ENCODE measurements at regions not wholly inside any gene's neighbourhood (a gene's known extent, or its start where the extent isn't known, plus 50 kb on each side); places are given as distances from the start of the nearest gene placed in this dataset.

GRCh38 chrX:125089761-125090445, 229.8 kb upstream of the TEX13C start:
- Histone ChIP-seq H3K4me3 (ENCODE audit: low read depth, low read length) (no peak overlapping the region), H3K27ac (ENCODE audit: low read depth, low read length) (no peak overlapping the region), H3K36me3 (ENCODE audit: control insufficient read depth, insufficient read depth, low read length) (no peaks in the 10 kb centered on the region), H3K9me3 (ENCODE audit: control insufficient read depth, insufficient read depth, low read length) (no peaks in the 10 kb centered on the region), H3K4me1 (ENCODE audit: control insufficient read depth, insufficient read depth, low read length) (no peaks in the 10 kb centered on the region), H3K27me3 (ENCODE audit: control insufficient read depth, insufficient read depth, low read length) (no peaks in the 10 kb centered on the region)
- 100% methylated on average over 3 of the region's 7 CpGs for WGBS (ENCODE audit: insufficient coverage)
- DNase-seq (ENCODE audit: low read depth in 4 of 6, low spot score in 6 of 6), result no peak

DNA sequence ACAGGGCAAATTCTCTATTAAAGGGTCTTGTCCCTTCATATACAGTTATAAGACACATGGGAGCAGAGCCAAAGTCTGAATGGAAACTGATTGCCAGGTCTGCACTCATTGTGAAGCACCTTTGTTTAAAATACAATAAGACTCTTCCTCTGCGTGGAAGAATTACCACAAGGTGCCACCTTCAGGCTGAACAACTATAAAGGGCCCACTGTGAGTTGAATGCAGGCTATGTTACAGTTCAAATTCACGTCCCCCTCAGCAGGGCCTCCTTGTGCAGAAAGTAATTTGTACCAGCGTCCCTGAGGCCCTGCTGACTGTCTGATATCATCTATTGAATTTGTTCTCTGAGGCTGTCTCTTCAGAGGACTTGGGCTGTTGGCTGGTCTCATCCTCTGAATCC, 225.8 kb upstream of the TEX13C start:
- no peak for DNase-seq (ENCODE audit: low read depth in 4 of 6, low spot score in 6 of 6)
- Histone ChIP-seq H3K36me3 (ENCODE audit: control insufficient read depth, insufficient read depth, low read length) (no peaks in the 10 kb centered on the region), H3K9me3 (ENCODE audit: control insufficient read depth, insufficient read depth, low read length) (no peaks in the 10 kb centered on the region), H3K4me3 (ENCODE audit: low read depth, low read length) (no peak overlapping the region), H3K4me1 (ENCODE audit: control insufficient read depth, insufficient read depth, low read length) (no peaks in the 10 kb centered on the region), H3K27ac (ENCODE audit: low read depth, low read length) (no peak overlapping the region), H3K27me3 (ENCODE audit: control insufficient read depth, insufficient read depth, low read length) (no peaks in the 10 kb centered on the region)
- WGBS (ENCODE audit: insufficient coverage), result 50% methylated on average over 1 of the region's 3 CpGs

DNA sequence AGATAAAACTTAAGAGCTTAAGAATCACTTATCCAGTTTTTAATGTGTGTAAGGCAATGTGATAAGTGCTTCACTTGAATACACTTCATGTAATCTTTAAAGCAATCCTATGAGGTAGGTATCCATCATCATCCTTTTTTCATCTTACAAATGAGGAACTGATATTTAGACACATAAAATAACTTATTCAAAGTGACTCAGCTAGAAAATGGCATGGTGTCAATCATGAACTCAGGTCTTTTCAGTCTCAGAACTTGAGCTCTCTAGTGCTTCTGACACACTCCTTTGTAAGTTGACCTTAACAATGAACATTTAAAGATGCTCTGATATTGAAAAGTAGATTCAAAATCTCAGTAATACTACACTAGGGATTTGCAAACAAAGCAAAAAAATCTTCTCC, 224.8 kb upstream of the TEX13C start:
- Histone ChIP-seq H3K36me3 (ENCODE audit: control insufficient read depth, insufficient read depth, low read length) (no peaks in the 10 kb centered on the region), H3K9me3 (ENCODE audit: control insufficient read depth, insufficient read depth, low read length) (no peaks in the 10 kb centered on the region), H3K4me3 (ENCODE audit: low read depth, low read length) (no peak overlapping the region), H3K27ac (ENCODE audit: low read depth, low read length) (no peak overlapping the region), H3K27me3 (ENCODE audit: control insufficient read depth, insufficient read depth, low read length) (no peaks in the 10 kb centered on the region), H3K4me1 (ENCODE audit: control insufficient read depth, insufficient read depth, low read length) (no peaks in the 10 kb centered on the region)
- no peak for DNase-seq (ENCODE audit: low read depth in 4 of 6, low spot score in 6 of 6)

DNA sequence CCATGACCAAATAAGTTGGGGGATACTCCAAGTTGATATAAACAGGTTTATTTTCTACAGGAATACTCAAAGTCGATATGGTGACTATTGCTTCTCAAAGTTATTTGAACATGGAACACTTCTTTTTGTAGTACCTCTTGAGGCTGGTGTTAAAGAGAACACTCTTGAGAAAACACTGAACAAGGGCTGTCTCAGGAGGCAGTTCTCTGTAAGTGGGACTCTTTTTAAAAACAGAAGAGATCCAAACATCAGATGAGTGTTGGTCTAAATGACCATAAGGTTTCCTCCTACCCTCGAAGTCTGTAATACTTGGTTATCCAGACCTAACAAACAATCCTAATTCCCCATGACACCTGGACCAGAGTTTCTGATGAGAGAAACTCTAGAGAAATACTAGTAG, 223.2 kb upstream of the TEX13C start:
- Histone ChIP-seq H3K4me1 (ENCODE audit: control insufficient read depth, insufficient read depth, low read length) (no peaks in the 10 kb centered on the region), H3K9me3 (ENCODE audit: control insufficient read depth, insufficient read depth, low read length) (no peaks in the 10 kb centered on the region), H3K4me3 (ENCODE audit: low read depth, low read length) (no peak overlapping the region), H3K27ac (ENCODE audit: low read depth, low read length) (no peak overlapping the region), H3K27me3 (ENCODE audit: control insufficient read depth, insufficient read depth, low read length) (no peaks in the 10 kb centered on the region), H3K36me3 (ENCODE audit: control insufficient read depth, insufficient read depth, low read length) (no peaks in the 10 kb centered on the region)
- 60% methylated on average over 1 of the region's 2 CpGs for WGBS (ENCODE audit: insufficient coverage)
- DNase-seq (ENCODE audit: low read depth in 4 of 6, low spot score in 6 of 6), result no peak

- no CpG with 5 or more reads among the region's 1 CpG for WGBS (ENCODE audit: insufficient coverage)
- H3K4me1 ChIP-seq (ENCODE audit: control insufficient read depth, insufficient read depth, low read length), result no peaks in the 10 kb centered on the region
- no peaks in the 10 kb centered on the region for H3K27me3 ChIP-seq (ENCODE audit: control insufficient read depth, insufficient read depth, low read length)
- no peak overlapping the region for H3K27ac ChIP-seq (ENCODE audit: low read depth, low read length)
- no peak for DNase-seq (ENCODE audit: low read depth in 4 of 6, low spot score in 6 of 6)
- H3K9me3 ChIP-seq (ENCODE audit: control insufficient read depth, insufficient read depth, low read length), result no peaks in the 10 kb centered on the region
- H3K36me3 ChIP-seq (ENCODE audit: control insufficient read depth, insufficient read depth, low read length), result no peaks in the 10 kb centered on the region
- H3K4me3 ChIP-seq (ENCODE audit: low read depth, low read length), result no peak overlapping the region
These were observed 222.8 kb upstream of the TEX13C start for GRCh38 chrX:125096870-125097269.

DNA sequence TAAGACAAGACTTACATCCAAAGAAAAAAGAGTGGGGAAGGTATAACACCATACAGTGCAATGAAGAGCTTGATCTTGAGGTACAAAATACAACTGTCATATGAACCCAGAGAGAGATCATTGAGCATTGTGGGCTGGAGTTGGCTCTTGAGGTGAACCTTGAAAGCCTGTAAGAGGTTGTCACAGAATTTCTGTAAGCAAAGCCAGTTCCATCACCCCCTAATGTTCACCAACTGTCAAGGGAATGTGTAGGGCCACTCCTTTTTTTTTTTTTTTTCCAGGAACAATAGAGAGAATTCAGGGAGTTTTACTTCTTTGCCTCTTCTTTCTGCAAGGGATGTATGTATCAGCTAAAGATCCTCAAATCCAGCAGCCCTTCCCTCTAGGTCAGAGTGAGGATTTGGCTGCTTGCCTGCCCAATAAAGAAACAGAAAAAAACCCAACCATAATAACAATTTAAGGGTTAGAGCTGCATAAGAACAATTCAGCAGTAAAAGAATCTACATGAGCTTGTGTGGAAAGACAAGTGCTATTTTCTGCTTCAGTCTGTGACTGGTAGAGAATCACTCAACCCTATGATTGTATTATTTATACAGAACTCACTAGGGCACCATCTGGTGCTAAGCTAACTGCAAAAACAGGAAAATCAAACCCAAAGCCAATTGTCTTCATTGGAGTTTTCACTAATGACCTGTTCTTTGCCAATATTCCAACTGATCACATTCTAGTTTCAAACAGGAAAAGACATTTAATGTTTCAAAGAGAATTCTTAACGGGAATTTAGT, 217.5 kb upstream of the TEX13C start:
- peak in 2 of 6 donors; percentile 35 to 57 for DNase-seq (ENCODE audit: low read depth in 4 of 6, low spot score in 6 of 6)

GRCh38 chrX:125103693-125104092, 216.0 kb upstream of the TEX13C start:
- no peaks in the 10 kb centered on the region for H3K9me3 ChIP-seq (ENCODE audit: control insufficient read depth, insufficient read depth, low read length)
- no peak overlapping the region for H3K27ac ChIP-seq (ENCODE audit: low read depth, low read length)
- H3K27me3 ChIP-seq (ENCODE audit: control insufficient read depth, insufficient read depth, low read length), result no peaks in the 10 kb centered on the region
- 87% methylated on average over 3 of the region's 11 CpGs for WGBS (ENCODE audit: insufficient coverage)
- no peak overlapping the region for H3K4me3 ChIP-seq (ENCODE audit: low read depth, low read length)
- no peak for DNase-seq (ENCODE audit: low read depth in 4 of 6, low spot score in 6 of 6)
- H3K4me1 ChIP-seq (ENCODE audit: control insufficient read depth, insufficient read depth, low read length), result no peaks in the 10 kb centered on the region
- no peaks in the 10 kb centered on the region for H3K36me3 ChIP-seq (ENCODE audit: control insufficient read depth, insufficient read depth, low read length)

More for the DNA sequence above, 217.5 kb upstream of the TEX13C start:
- H3K4me1 ChIP-seq (ENCODE audit: control insufficient read depth, insufficient read depth, low read length), result no peaks in the 10 kb centered on the region
- no peaks in the 10 kb centered on the region for H3K9me3 ChIP-seq (ENCODE audit: control insufficient read depth, insufficient read depth, low read length)
- H3K27ac ChIP-seq (ENCODE audit: low read depth, low read length), result no peak overlapping the region
- 60% methylated on average over 1 of the region's 1 CpG for WGBS (ENCODE audit: insufficient coverage)
- no peaks in the 10 kb centered on the region for H3K27me3 ChIP-seq (ENCODE audit: control insufficient read depth, insufficient read depth, low read length)
- H3K4me3 ChIP-seq (ENCODE audit: low read depth, low read length), result no peak overlapping the region
- H3K36me3 ChIP-seq (ENCODE audit: control insufficient read depth, insufficient read depth, low read length), result no peaks in the 10 kb centered on the region

- no CpG with 5 or more reads among the region's 3 CpGs for whole genome bisulfite sequencing (ENCODE audit: insufficient coverage)
- H3K4me3 ChIP-seq (ENCODE audit: low read depth, low read length), result no peak overlapping the region
- H3K27ac ChIP-seq (ENCODE audit: low read depth, low read length), result no peak overlapping the region
- H3K9me3 ChIP-seq (ENCODE audit: control insufficient read depth, insufficient read depth, low read length), result no peaks in the 10 kb centered on the region
- H3K27me3 ChIP-seq (ENCODE audit: control insufficient read depth, insufficient read depth, low read length), result no peaks in the 10 kb centered on the region
- DNase-seq (ENCODE audit: low read depth in 4 of 6, low spot score in 6 of 6), result no peak
- no peaks in the 10 kb centered on the region for H3K4me1 ChIP-seq (ENCODE audit: control insufficient read depth, insufficient read depth, low read length)
- no peaks in the 10 kb centered on the region for H3K36me3 ChIP-seq (ENCODE audit: control insufficient read depth, insufficient read depth, low read length)
These were observed 210.8 kb upstream of the TEX13C start for GRCh38 chrX:125108921-125109320.

- H3K27ac ChIP-seq (ENCODE audit: low read depth, low read length), result no peak overlapping the region
- H3K4me1 ChIP-seq (ENCODE audit: control insufficient read depth, insufficient read depth, low read length), result no peaks in the 10 kb centered on the region
- DNase-seq (ENCODE audit: low read depth in 4 of 6, low spot score in 6 of 6), result no peak
- H3K27me3 ChIP-seq (ENCODE audit: control insufficient read depth, insufficient read depth, low read length), result no peaks in the 10 kb centered on the region
- no peaks in the 10 kb centered on the region for H3K9me3 ChIP-seq (ENCODE audit: control insufficient read depth, insufficient read depth, low read length)
- no peak overlapping the region for H3K4me3 ChIP-seq (ENCODE audit: low read depth, low read length)
- no peaks in the 10 kb centered on the region for H3K36me3 ChIP-seq (ENCODE audit: control insufficient read depth, insufficient read depth, low read length)
These were observed 188.5 kb upstream of the TEX13C start for GRCh38 chrX:125131164-125131563.

DNA sequence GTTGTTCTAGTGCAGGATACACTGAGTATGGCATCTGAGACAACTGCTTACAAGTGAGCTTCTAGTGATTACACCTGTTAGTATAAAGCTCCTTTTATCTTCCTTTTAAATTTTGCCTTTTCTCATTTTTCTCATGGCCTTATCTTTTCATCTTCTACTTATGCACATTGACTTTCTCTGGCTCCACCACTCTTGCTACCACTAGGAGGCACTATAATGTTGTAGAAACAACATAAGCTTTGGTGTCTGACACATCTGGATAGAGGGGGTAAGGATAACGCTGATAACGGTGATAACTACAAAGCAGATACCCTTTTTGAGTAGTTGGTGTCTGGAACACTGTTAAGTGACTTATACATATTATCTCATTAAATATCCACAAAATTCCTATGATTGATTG, 187.4 kb upstream of the TEX13C start:
- H3K27ac ChIP-seq (ENCODE audit: low read depth, low read length), result no peak overlapping the region
- no peaks in the 10 kb centered on the region for H3K27me3 ChIP-seq (ENCODE audit: control insufficient read depth, insufficient read depth, low read length)
- no peak for DNase-seq (ENCODE audit: low read depth in 4 of 6, low spot score in 6 of 6)
- no peaks in the 10 kb centered on the region for H3K4me1 ChIP-seq (ENCODE audit: control insufficient read depth, insufficient read depth, low read length)
- H3K36me3 ChIP-seq (ENCODE audit: control insufficient read depth, insufficient read depth, low read length), result no peaks in the 10 kb centered on the region
- no peak overlapping the region for H3K4me3 ChIP-seq (ENCODE audit: low read depth, low read length)
- no peaks in the 10 kb centered on the region for H3K9me3 ChIP-seq (ENCODE audit: control insufficient read depth, insufficient read depth, low read length)
- WGBS (ENCODE audit: insufficient coverage), result no CpG with 5 or more reads among the region's 2 CpGs

Measured in spinal cord (tissue), 9 donors.